Activated T-helper 17 cell treated with anti-CD3 and anti-CD28 coated beads, Interleukin-2, amount 50 U/mL, for 72 hours (primary cell): ENCODE measurements at regions not wholly inside any gene's neighbourhood (a gene's known extent, or its start where the extent isn't known, plus 50 kb on each side); places are given as distances from the start of the nearest gene placed in this dataset.

Experiments used
- ATAC-seq: fragments of 150-1000 bp; cut with Tn5 transposase; replicated peaks from 2 replicates; pipeline ENCODE4 v1.10.0; 2021; ENCODE audit warnings: mild to moderate bottlenecking, moderate library complexity
- H3K27ac Mint-ChIP-seq: one replicate; pipeline ENCODE4 v1.8.0; 2022; ENCODE audit warnings: mixed read lengths
- H3K27me3 Mint-ChIP-seq: one replicate; pipeline ENCODE4 v1.8.0; 2022; ENCODE audit warnings: mixed read lengths
- H3K36me3 Mint-ChIP-seq: one replicate; pipeline ENCODE4 v1.8.0; 2022; ENCODE audit warnings: low read depth, mild to moderate bottlenecking, mixed read lengths
- H3K4me1 Mint-ChIP-seq: one replicate; pipeline ENCODE4 v1.8.0; 2022; ENCODE audit warnings: mixed read lengths
- H3K4me3 Mint-ChIP-seq: one replicate; pipeline ENCODE4 v1.8.0; 2022; ENCODE audit warnings: mild to moderate bottlenecking, mixed read lengths
- H3K9me3 Mint-ChIP-seq: one replicate; pipeline ENCODE4 v1.8.0; 2022; ENCODE audit warnings: mixed read lengths

DNA sequence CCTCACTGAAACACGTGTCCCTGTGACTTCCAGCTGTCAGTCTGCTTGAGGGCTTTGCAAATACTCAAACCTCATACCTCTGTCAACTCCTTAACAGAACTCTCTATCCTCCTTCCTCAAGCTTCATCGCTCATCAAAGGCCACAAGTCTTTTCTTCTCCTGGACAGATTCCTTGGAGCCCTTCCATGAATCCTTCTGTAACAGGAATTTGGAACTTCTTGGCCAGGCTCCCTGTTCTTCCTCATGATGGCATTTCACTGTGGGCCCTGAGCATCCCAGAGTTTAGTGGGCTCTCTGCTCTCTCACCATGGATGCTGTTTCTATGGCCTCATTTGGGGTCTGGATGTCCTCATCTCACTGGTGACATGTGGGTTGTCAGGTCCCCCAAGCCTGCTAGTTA is 105.0 kb upstream of the TLE3 start:
- no peak overlapping the region for H3K4me3 Mint-ChIP-seq
- no peaks in the 10 kb centered on the region for H3K9me3 Mint-ChIP-seq
- no peak for ATAC-seq
- H3K27ac Mint-ChIP-seq, result no peak overlapping the region
- H3K4me1 Mint-ChIP-seq, result no peaks in the 10 kb centered on the region
- no peaks in the 10 kb centered on the region for H3K27me3 Mint-ChIP-seq
- no peaks in the 10 kb centered on the region for H3K36me3 Mint-ChIP-seq

DNA sequence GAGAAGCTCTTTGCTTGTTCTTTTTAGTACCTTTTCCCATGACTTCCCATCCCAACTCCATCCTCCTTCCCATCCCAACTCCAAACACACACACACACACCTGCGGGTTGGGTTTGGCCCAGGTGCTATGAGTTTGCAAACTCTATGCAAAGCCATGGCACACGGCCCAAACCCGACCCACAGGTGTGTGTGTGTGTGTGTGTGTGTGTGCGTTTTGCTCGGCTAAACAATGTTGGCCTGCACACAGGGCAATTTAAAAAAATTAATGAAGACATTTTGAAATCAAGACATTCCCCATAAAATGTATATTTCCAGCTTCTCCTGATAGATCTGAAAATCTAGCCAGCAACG is 103.7 kb upstream of the TLE3 start:
- H3K4me3 Mint-ChIP-seq, result no peak overlapping the region
- peaks cover 9% of the 10 kb centered on the region for H3K4me1 Mint-ChIP-seq
- ATAC-seq, result no peak
- no peaks in the 10 kb centered on the region for H3K27me3 Mint-ChIP-seq
- no peaks in the 10 kb centered on the region for H3K36me3 Mint-ChIP-seq
- no peaks in the 10 kb centered on the region for H3K9me3 Mint-ChIP-seq
- no peak overlapping the region for H3K27ac Mint-ChIP-seq

DNA sequence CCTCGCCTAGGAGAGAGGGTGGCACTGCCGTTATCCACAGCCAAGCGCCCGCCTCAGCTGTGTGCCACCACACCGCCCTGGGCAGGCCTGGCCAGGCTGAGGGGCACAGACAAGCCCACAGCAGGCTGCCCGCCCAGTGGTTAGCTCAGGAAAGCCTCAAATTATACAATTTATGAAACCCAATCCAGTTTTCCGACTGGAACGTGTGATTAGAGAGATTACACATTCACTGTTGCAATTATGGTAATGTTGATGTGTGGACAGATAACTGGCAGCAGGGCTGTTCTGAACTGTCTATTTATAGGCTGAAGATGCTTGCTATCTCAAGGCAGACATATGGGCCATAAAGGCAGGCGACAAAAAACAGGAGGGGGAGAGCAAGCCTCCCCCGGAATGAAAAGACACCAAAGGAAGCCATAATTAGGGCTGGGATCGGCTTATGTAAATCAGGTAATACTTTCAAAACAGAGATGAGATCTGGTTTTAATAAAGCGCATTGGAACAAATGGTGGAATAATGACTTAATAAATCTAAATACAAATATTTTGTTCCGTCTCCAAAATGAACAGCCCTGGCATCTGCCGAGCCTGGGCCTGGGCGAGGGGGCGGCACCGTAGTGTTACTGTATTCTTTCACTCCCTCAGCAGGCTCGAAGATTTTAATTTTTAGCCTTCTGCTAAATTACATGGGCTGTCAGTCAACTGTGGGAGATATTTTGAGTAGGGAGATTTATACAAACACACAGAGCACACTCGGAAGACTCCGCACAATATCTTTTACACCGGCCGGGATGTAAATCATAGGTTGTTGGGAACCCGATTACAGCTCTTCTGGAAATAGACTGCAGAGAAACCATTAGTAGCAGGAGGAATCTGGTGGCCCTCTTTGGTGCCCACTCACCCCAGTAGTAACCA is 103.1 kb upstream of the TLE3 start:
- Mint-ChIP-seq H3K36me3 (no peaks in the 10 kb centered on the region), H3K9me3 (no peaks in the 10 kb centered on the region), H3K27me3 (no peaks in the 10 kb centered on the region), H3K4me1 (peaks cover 9% of the 10 kb centered on the region), H3K4me3 (no peak overlapping the region), H3K27ac (no peak overlapping the region)
- ATAC-seq, result no peak

DNA sequence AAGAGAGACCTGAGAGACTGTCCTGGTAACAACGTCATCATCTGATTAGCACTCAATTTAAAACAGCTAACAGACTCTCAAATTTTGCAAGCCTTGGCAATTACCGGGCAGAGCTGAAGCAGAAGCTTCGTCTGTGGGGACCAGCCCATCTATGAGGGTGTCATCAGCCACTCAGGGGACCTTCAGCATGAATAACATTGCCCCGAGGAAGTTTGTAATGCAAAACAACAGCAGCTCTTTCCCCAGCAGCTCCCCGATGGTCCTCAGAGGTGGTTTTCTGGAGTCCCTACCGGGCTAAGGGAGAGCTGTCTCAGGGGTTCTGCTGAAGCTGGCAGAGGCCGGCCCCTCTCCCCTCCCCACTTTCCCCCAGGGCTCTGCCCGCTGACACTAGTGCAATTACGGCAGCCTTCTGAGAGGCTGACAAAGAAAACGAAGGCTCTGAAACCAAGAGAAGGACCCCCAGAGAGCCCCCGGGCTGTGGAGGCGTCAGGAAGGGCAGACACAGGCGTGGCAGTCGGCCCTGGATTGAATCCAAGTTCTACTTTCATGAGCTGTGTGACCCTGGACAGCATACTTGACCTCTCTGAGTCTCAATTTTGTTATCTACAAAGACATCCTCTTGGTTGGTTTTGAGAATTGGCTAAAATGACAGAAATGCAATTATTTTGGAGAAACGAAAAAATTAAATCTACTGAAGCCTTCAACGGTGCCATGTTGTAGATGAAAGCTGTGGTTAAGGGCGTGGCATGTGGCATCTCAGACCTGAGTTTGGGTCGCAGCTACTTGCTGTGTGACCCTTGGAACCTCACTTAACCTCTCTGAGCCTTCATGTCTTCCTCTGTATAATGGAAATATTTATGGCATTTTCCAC is 102.1 kb upstream of the TLE3 start:
- no peak for ATAC-seq
- H3K27me3 Mint-ChIP-seq, result no peaks in the 10 kb centered on the region
- peaks cover 9% of the 10 kb centered on the region for H3K4me1 Mint-ChIP-seq
- no peaks in the 10 kb centered on the region for H3K9me3 Mint-ChIP-seq
- H3K4me3 Mint-ChIP-seq, result no peak overlapping the region
- H3K27ac Mint-ChIP-seq, result no peak overlapping the region
- no peaks in the 10 kb centered on the region for H3K36me3 Mint-ChIP-seq

DNA sequence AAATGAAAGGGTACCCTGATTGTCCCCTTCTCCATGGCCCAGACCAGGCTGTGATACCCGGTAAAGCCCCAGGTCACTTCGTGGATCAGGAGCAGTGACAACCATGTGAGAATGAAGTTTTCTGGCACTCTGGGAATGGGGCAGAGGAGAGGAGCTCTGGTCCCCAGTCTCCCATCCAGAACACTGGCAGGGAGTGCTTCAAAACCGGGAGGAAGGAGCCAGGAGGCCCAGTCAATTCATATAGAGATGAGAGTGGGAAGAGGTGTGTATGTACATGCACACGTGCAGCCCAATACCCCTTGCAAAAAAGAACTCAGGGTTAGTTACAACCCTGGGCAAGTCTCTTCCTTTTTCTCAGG is 101.4 kb upstream of the TLE3 start:
- H3K36me3 Mint-ChIP-seq, result no peaks in the 10 kb centered on the region
- H3K4me1 Mint-ChIP-seq, result peaks cover 9% of the 10 kb centered on the region
- H3K27me3 Mint-ChIP-seq, result no peaks in the 10 kb centered on the region
- no peak overlapping the region for H3K4me3 Mint-ChIP-seq
- no peak for ATAC-seq
- H3K27ac Mint-ChIP-seq, result no peak overlapping the region
- no peaks in the 10 kb centered on the region for H3K9me3 Mint-ChIP-seq

DNA sequence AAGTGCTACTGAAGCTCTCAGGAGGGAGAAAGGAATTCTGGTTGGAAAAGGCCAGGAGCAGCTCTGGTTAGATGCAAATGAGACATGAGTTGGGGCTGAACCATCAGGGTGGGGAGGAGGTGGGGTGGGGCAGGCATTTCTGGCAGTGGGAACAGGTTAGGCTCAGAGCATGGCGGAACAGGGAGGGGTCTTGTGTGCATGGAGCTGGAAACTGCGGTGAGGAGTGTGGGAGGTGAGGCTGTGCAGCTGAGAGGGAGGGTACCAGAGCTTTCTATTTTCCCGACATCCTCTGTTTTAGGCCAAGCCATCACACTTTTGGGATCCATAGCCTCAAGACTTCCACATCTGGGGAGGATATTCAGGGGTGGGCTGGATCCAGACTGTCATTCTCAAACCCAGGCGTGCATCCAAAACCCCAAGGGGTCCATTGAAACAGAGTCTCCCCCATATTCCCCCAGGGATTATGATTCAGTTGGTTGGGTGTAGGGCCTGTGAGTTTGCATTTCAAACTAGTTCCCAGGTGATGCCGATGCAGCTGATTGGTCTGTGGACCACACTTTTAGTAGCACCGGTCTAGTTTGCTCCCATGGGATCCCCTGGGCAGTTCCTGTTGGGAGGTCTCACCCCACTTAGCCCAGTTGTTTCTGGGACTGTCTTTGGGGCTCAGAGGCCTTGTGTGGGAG is 100.9 kb upstream of the TLE3 start:
- ATAC-seq, result no peak
- no peaks in the 10 kb centered on the region for H3K27me3 Mint-ChIP-seq
- H3K27ac Mint-ChIP-seq, result no peak overlapping the region
- H3K4me3 Mint-ChIP-seq, result no peak overlapping the region
- no peaks in the 10 kb centered on the region for H3K9me3 Mint-ChIP-seq
- no peaks in the 10 kb centered on the region for H3K36me3 Mint-ChIP-seq
- peaks cover 9% of the 10 kb centered on the region for H3K4me1 Mint-ChIP-seq

DNA sequence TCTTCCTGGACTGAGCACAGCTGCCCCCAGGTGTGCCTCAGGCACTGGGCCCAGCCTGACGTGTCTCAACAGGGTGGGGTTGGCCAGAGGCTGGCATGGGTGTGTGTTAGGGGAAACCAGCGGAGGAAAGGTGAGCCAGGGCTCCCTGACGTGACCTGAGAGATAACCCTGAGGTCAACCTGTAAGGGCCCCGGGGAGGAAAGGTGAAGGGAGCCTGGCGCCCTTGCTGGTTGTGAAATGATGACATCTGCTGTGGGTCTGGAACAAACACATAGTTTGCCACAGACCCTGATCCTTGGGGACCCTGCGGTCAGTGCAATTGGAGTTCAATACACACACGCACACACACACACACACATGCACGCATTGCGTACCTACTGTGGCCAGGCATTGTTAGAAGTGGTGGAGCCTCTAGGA is 100.2 kb upstream of the TLE3 start:
- no peaks in the 10 kb centered on the region for H3K27me3 Mint-ChIP-seq
- H3K4me3 Mint-ChIP-seq, result no peak overlapping the region
- H3K36me3 Mint-ChIP-seq, result no peaks in the 10 kb centered on the region
- H3K4me1 Mint-ChIP-seq, result peaks cover 9% of the 10 kb centered on the region
- H3K27ac Mint-ChIP-seq, result no peak overlapping the region
- H3K9me3 Mint-ChIP-seq, result no peaks in the 10 kb centered on the region
- no peak for ATAC-seq

DNA sequence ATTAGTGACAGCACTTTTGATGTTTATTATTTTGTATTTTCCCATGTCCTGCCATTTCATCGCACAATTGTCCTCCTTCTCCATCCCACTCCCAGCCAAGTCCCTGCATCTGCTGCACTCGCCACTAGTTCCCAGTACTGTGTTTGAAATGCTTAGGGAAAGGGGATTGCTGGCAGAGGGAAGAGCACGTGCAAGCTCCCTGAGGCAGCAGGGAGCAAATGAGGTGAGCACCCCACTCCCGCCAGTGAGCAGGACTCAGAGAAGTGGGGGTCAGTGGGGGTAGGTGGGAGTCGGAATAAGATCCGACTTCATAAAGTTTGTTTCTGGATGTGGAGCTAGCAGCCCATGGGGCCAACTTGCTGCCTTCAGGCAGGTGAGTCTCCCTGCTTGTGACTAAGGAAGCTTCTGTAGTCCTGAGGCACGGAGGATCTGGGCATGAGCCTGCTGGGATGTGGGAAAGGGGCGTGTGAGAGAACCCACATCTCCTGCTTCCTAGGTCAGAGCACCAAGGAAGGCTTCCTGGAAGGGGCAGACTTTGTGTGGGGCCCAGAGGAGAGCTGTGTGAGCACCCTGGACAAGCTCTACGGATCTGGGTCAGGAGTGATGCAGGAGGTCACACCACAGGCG is 99.7 kb upstream of the TLE3 start:
- Mint-ChIP-seq H3K27ac (peak overlapping the region; percentile 62), H3K4me3 (peak overlapping the region; percentile 28), H3K36me3 (no peaks in the 10 kb centered on the region), H3K27me3 (no peaks in the 10 kb centered on the region), H3K4me1 (peaks cover 9% of the 10 kb centered on the region), H3K9me3 (no peaks in the 10 kb centered on the region)
- no peak for ATAC-seq

DNA sequence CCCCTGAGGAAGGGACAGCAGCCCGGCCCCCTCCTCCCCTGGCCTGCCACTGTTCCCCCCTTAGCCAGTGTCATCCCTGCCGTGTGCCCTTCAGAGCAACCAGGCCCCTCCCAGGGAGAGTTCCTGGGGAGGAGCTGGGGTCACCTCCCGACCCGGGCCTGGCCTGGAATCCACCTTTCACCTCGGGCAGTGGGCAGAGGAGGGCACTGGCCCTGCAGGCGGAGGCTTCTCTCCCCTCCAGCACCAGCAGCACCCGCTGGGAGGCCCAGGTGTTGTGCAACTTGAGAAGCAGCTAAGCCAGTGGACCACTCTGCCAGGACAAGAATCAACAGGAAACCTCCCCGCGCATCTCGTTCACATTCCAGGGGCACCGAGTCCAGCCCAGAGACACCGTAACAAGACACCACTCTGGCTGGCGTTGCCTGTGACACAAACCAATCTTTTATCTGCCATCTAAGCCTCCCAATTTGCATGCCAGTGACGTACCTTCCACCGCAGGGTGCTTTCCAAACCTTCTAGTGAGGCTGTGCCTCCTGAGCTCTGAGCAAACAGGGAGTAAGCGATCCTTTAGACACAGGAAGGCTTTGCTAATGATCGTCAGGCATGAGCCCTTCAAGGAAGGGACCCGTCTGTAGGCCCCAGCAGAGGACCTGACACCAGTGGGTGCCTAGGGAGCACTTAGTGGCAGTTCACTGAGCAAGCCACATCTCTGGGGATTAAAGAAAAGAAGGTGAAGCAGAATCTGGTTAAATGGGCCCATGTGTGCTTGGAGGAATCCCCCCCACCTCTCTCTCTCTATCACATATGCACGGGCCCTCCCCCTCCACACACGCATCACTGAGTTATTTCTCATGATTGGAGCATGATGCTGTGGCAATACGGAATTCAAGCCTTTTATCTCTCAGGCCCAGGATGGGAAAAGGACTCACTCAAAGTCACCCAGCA is 98.9 kb upstream of the TLE3 start:
- ATAC-seq, result peak; percentile 99
- Mint-ChIP-seq H3K27me3 (no peaks in the 10 kb centered on the region), H3K36me3 (no peaks in the 10 kb centered on the region), H3K27ac (peak overlapping the region; percentile 62), H3K4me3 (peak overlapping the region; percentile 28), H3K9me3 (peaks cover 4% of the 10 kb centered on the region), H3K4me1 (peaks cover 9% of the 10 kb centered on the region)

DNA sequence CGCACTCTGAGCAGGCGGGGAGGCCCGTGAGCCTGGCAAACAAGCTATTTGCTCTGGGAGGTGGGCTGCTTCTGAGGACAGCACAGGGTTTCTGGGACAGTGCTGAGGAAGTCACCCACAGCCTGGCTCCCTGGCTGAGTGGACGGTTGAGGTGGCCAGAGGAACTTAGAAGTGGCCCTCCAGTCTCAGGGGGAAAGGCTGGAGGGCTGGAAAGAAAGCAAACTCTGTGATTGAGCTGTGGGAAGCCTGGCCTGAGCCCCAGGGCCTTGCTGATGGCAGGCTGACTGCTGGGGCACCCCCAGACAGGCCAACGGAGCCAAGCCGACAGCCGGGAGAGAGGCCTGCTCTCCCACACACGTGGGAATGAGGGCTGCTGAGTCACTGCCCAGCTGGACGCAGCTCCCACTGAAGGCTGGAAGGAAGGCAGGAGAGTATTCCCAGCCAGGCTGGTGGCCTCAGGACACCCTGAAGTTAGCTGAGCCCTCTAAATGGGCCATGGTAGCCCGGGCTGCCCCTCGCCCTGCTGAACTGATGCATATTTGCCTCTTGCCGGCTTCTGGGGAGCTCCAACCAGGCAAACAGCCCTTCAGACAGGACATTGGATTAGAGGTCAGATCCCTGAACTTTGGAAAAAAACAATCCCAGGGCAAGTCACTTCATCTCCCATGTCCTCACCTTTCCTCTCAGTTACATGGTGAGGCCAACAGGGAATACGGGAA is 98.0 kb upstream of the TLE3 start:
- H3K36me3 Mint-ChIP-seq, result no peaks in the 10 kb centered on the region
- H3K4me1 Mint-ChIP-seq, result peaks cover 9% of the 10 kb centered on the region
- peaks cover 4% of the 10 kb centered on the region for H3K9me3 Mint-ChIP-seq
- no peak overlapping the region for H3K27ac Mint-ChIP-seq
- H3K27me3 Mint-ChIP-seq, result no peaks in the 10 kb centered on the region
- H3K4me3 Mint-ChIP-seq, result no peak overlapping the region
- ATAC-seq, result no peak

DNA sequence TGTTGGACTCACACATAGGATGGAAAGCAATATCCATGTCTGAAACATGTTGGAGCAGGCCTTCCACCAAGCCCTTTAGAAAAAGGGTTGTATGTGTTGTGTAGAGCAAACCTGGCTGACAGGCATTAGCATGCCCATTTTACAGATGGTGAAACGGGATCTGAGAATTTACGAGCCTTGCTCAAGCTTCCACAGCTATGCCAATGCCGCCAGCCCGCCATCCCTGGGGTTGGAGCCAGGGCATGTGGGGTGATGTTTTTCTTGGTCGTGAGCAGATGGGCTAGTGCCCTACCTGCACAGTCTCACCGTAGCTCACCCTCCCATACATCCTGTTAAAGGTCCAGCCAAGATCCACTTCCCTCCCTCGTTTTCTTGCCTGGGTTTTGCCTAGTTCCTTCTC is 97.5 kb upstream of the TLE3 start:
- Mint-ChIP-seq H3K4me1 (peaks cover 9% of the 10 kb centered on the region), H3K9me3 (peaks cover 4% of the 10 kb centered on the region), H3K27ac (no peak overlapping the region), H3K36me3 (no peaks in the 10 kb centered on the region), H3K27me3 (no peaks in the 10 kb centered on the region), H3K4me3 (no peak overlapping the region)
- no peak for ATAC-seq

DNA sequence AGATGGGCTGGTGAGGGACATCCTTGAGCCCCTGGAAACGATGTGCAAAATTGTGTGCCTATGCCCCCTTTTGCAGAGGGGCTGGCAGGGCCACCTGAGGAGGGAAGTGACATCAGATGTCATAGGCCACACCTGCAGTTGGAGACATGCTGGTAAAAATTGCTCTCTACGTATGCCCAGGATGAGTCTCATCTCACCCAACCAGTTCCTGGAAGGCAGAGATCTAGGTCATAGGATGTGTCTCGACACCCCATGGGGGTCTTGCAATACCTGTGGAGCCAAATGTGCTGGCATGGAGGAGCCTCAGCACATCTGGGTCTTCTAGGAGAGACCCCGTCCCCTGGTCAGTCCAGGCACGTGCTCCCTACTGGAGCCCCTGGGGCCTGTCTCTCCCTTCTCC is 96.5 kb upstream of the TLE3 start:
- Mint-ChIP-seq H3K27ac (no peak overlapping the region), H3K36me3 (no peaks in the 10 kb centered on the region), H3K4me3 (no peak overlapping the region), H3K27me3 (no peaks in the 10 kb centered on the region), H3K9me3 (peaks cover 4% of the 10 kb centered on the region), H3K4me1 (peaks cover 9% of the 10 kb centered on the region)
- ATAC-seq, result no peak

DNA sequence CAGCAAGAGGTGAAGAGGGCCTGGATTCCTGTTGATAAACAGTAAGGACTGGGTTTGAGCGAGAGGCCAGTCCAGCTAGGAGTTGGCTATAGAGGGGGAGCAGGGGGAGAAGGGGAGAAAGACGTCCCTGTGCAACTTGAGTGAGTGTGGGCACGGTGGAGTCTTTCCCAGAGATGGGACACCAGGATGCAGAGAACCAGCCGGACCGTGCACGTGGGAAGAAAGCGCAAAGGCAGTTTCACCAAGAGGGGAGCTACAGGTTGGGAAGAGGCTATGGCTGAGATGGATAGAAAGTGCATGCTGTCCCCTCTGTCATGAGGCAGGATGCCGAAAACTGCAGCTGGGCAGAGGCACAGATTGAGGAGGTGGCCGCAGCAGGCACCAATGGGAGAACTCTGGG is 96.0 kb upstream of the TLE3 start:
- Mint-ChIP-seq H3K4me3 (no peak overlapping the region), H3K27ac (no peak overlapping the region), H3K36me3 (no peaks in the 10 kb centered on the region), H3K27me3 (no peaks in the 10 kb centered on the region), H3K4me1 (peaks cover 9% of the 10 kb centered on the region), H3K9me3 (peaks cover 4% of the 10 kb centered on the region)
- no peak for ATAC-seq
